Neuronal stem cell (in vitro differentiated cells): ENCODE measurements at regions not wholly inside any gene's neighbourhood (a gene's known extent, or its start where the extent isn't known, plus 50 kb on each side); places are given as distances from the start of the nearest gene placed in this dataset.
"Not testable (repeated sequence)": the region's sequence is repeated elsewhere in the genome, so short reads cannot be mapped to it uniquely, and the experiment has no call there.

Source experiments
- DNase-seq: peaks from one replicate; pipeline ENCODE4 v3.0.0-alpha.2; 2013; ENCODE audit warnings: low spot score
- H2AFZ ChIP-seq: one replicate; pipeline ENCODE4 v1.6.1; 2013; ENCODE audit warnings: mild to moderate bottlenecking, low read length, inconsistent platforms
- H2AK5ac ChIP-seq: 2 replicates; pipeline ENCODE4 v1.6.1; 2013; ENCODE audit warnings: low read depth, mild to moderate bottlenecking, inconsistent platforms, low read length, moderate library complexity, mixed read lengths
- H2BK120ac ChIP-seq: 2 replicates; pipeline ENCODE4 v1.6.1; 2013; ENCODE audit warnings: low read depth, mild to moderate bottlenecking, inconsistent platforms, low read length, moderate library complexity, mixed read lengths
- H2BK12ac ChIP-seq: one replicate; pipeline ENCODE4 v1.6.1; 2013; ENCODE audit warnings: low read length, inconsistent platforms
- H2BK15ac ChIP-seq: 2 replicates; pipeline ENCODE4 v1.6.1; 2013; ENCODE audit warnings: mild to moderate bottlenecking, low read length, inconsistent platforms, mixed read lengths
- H2BK5ac ChIP-seq: one replicate; pipeline ENCODE4 v1.6.1; 2013; ENCODE audit warnings: inconsistent platforms, mild to moderate bottlenecking, low read length, moderate library complexity
- H3K14ac ChIP-seq: one replicate; pipeline ENCODE4 v1.6.1; 2013; ENCODE audit warnings: low read length, inconsistent platforms
- H3K18ac ChIP-seq: 2 replicates; pipeline ENCODE4 v1.6.1; 2013; ENCODE audit warnings: low read length, inconsistent platforms
- H3K23ac ChIP-seq: 2 replicates; pipeline ENCODE4 v1.6.1; 2013; ENCODE audit warnings: low read depth, mild to moderate bottlenecking, mixed read lengths, low read length, inconsistent platforms; ENCODE audit not compliant: poor library complexity
- H3K27ac ChIP-seq: replicated peaks from 3 replicates; pipeline ENCODE4 v1.5.1; 2013; ENCODE audit warnings: low read length, inconsistent platforms
- H3K27me3 ChIP-seq, 3 experiments: 2 replicates each; pipeline ENCODE4 v1.6.1; 2013; ENCODE audit warnings: low read length in 3 of 3, mild to moderate bottlenecking in 2 of 3, inconsistent platforms in 1 of 3, low read depth in 1 of 3, mixed read lengths in 1 of 3, moderate library complexity in 1 of 3; ENCODE audit not compliant: control insufficient read depth in 3 of 3, insufficient read depth in 3 of 3
- H3K36me3 ChIP-seq, 2 donors: replicated peaks in 1 of 2; 2 replicates each; pipeline ENCODE4 v1.6.1; 2013; ENCODE audit warnings: low read length in 2 of 2; ENCODE audit not compliant: control insufficient read depth in 2 of 2, insufficient read depth in 2 of 2
- H3K4ac ChIP-seq: 2 replicates; pipeline ENCODE4 v1.6.1; 2013; ENCODE audit warnings: inconsistent platforms, mild to moderate bottlenecking, low read length, moderate library complexity
- H3K4me1 ChIP-seq, 2 donors: 1 replicate in 1 of 2; 2 replicates in 1 of 2; pipeline ENCODE4 v1.6.1; 2013; ENCODE audit warnings: low read length in 2 of 2, low read depth in 1 of 2; ENCODE audit not compliant: control insufficient read depth in 2 of 2, insufficient read depth in 1 of 2
- H3K4me2 ChIP-seq: one replicate; pipeline ENCODE4 v1.6.1; 2013; ENCODE audit warnings: mild to moderate bottlenecking, low read length, inconsistent platforms; ENCODE audit not compliant: insufficient read depth, poor library complexity, severe bottlenecking
- H3K4me3 ChIP-seq, 2 donors: 2 replicates each; pipeline ENCODE4 v1.5.1; 2013; ENCODE audit warnings: low read length in 2 of 2, mild to moderate bottlenecking in 2 of 2, inconsistent platforms in 1 of 2, moderate library complexity in 1 of 2
- H3K79me1 ChIP-seq: one replicate; pipeline ENCODE4 v1.6.1; 2013; ENCODE audit warnings: low read depth, mild to moderate bottlenecking, inconsistent platforms, low read length, moderate library complexity
- H3K9ac ChIP-seq: one replicate; pipeline ENCODE4 v1.6.1; 2013; ENCODE audit warnings: mild to moderate bottlenecking, low read depth, low read length, inconsistent platforms; ENCODE audit not compliant: poor library complexity
- H3K9me3 ChIP-seq, 2 donors: replicated peaks in 1 of 2; 2 replicates each; pipeline versions ENCODE3 to v1.6.1; 2013; ENCODE audit warnings: low read length in 2 of 2, mild to moderate bottlenecking in 2 of 2, inconsistent platforms in 1 of 2, low read depth in 1 of 2, mixed read lengths in 1 of 2, moderate library complexity in 1 of 2; ENCODE audit not compliant: control insufficient read depth in 2 of 2, insufficient read depth in 1 of 2
- H4K8ac ChIP-seq: one replicate; pipeline ENCODE4 v1.6.1; 2013; ENCODE audit warnings: low read depth, mild to moderate bottlenecking, inconsistent platforms, low read length, moderate library complexity
- H4K91ac ChIP-seq: one replicate; pipeline ENCODE4 v1.6.1; 2013; ENCODE audit warnings: low read length, low read depth, mild to moderate bottlenecking, inconsistent platforms; ENCODE audit not compliant: poor library complexity
- WGBS, 2 donors: extraction: QIAGEN DNeasy Blood & Tissue Kit; methylation state at CpG; one replicate each; pipeline ENCODE4 v1.1.7; 2013; ENCODE audit warnings: missing lambda C conversion rate in 2 of 2, mixed read lengths in 1 of 2; ENCODE audit not compliant: insufficient read length in 2 of 2, insufficient replicate concordance in 1 of 2; ENCODE audit errors: extremely low coverage in 2 of 2; 5-methylcytosine and 5-hydroxymethylcytosine counted together

DNA sequence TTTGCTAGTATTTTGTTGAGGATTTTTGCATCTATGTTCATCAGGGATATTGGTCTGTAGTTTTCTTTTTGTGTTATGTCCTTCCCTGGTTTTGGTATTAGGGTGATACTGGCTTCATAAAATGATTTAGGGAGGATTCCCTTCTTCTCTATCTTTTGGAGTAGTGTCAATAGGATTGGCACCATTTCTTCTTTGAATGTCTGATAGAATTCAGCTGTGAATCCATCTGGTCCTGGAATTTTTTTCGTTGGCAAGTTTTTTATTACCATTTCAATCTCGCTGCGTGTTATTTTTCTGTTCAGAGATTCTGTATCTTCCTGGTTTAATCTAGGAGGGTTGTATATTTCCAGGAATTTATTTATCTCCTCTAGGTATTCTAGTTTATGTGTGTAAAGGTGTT lies 234.3 kb downstream of the OXSM start:
- not testable (repeated sequence) for H3K36me3 ChIP-seq, H3K23ac ChIP-seq, H3K4ac ChIP-seq, H3K79me1 ChIP-seq, H3K27me3 ChIP-seq, H3K9me3 ChIP-seq, H3K9ac ChIP-seq, H3K14ac ChIP-seq, H3K4me3 ChIP-seq, H4K91ac ChIP-seq, H3K18ac ChIP-seq, H3K4me2 ChIP-seq, H2BK120ac ChIP-seq, H4K8ac ChIP-seq, H2AFZ ChIP-seq, H2BK12ac ChIP-seq, H3K4me1 ChIP-seq, H2BK5ac ChIP-seq, H3K27ac ChIP-seq, H2AK5ac ChIP-seq, DNase-seq, H2BK15ac ChIP-seq
- no CpG with 5 or more reads among the region's 3 CpGs for WGBS, 2 donors

- Histone ChIP-seq H3K9ac (no peak overlapping the region), H3K27ac (no peak overlapping the region), H2BK12ac (no peak overlapping the region), H3K79me1 (no peaks in the 10 kb centered on the region), H3K27me3 (no peaks in the 10 kb centered on the region), H3K4ac (no peak overlapping the region), H3K4me2 (no peak overlapping the region), H3K23ac (no peak overlapping the region), H2AFZ (no peak overlapping the region), H2BK5ac (no peak overlapping the region), H2BK15ac (no peak overlapping the region), H4K8ac (no peak overlapping the region), H3K36me3 (no peaks in the 10 kb centered on the region), H2BK120ac (no peak overlapping the region), H4K91ac (no peak overlapping the region), H3K9me3 (no peaks in the 10 kb centered on the region), H3K14ac (no peak overlapping the region), H3K18ac (no peak overlapping the region), H3K4me1 (no peaks in the 10 kb centered on the region), H3K4me3 (no peak overlapping the region), H2AK5ac (no peak overlapping the region)
- DNase-seq = no peak
- no CpG with 5 or more reads among the region's 2 CpGs for WGBS, 2 donors
These were observed 239.4 kb downstream of the OXSM start for GRCh38 chr3:26029321-26029720.

GRCh38 chr3:26042126-26042525 lies 252.2 kb downstream of the OXSM start:
- H2BK15ac ChIP-seq, H4K8ac ChIP-seq: not testable (repeated sequence)

DNA sequence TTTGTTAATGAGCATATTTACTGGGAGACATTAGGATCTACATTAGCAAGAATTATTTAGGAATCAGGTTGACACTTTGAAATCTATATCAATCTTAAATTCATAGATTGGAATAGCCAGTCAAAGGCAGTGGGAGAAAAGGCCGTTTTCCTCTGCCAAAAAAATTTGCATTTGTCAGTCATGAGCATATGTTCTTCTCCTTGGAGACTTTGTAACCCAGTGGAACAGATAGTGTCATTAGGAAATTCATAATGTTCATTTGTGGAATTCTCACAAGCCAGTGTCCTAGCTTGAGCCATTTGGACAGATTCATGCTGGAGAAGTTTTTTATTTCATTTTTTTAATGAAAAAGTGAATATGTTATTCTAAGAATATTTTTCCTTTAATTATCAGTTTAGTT lies 260.1 kb downstream of the OXSM start:
- Histone ChIP-seq H3K4me2 (no peak overlapping the region), H2AK5ac (no peak overlapping the region), H3K27ac (no peak overlapping the region), H3K14ac (no peak overlapping the region), H4K8ac (no peak overlapping the region), H2AFZ (no peak overlapping the region), H3K4me3 (no peak overlapping the region), H2BK5ac (no peak overlapping the region), H3K4me1 (no peaks in the 10 kb centered on the region), H3K4ac (no peak overlapping the region), H3K9me3 (no peaks in the 10 kb centered on the region), H2BK15ac (no peak overlapping the region), H3K18ac (no peak overlapping the region), H3K79me1 (no peaks in the 10 kb centered on the region), H4K91ac (no peak overlapping the region), H3K23ac (no peak overlapping the region), H3K36me3 (no peaks in the 10 kb centered on the region), H3K27me3 (no peaks in the 10 kb centered on the region), H2BK120ac (no peak overlapping the region), H2BK12ac (no peak overlapping the region), H3K9ac (no peak overlapping the region)
- no CpG with 5 or more reads among the region's 1 CpG for WGBS, 2 donors
- no peak for DNase-seq

More at GRCh38 chr3:26042126-26042525, 252.2 kb downstream of the OXSM start:
- not testable (repeated sequence) for H3K27me3 ChIP-seq, H3K27ac ChIP-seq, H3K4me1 ChIP-seq, H3K4ac ChIP-seq, H3K36me3 ChIP-seq, H2BK12ac ChIP-seq, H2BK5ac ChIP-seq, H4K91ac ChIP-seq, H3K4me2 ChIP-seq, H2BK120ac ChIP-seq, H3K4me3 ChIP-seq, H3K79me1 ChIP-seq, H3K18ac ChIP-seq, H3K9me3 ChIP-seq, H2AK5ac ChIP-seq, DNase-seq, H3K23ac ChIP-seq, H2AFZ ChIP-seq, H3K9ac ChIP-seq, H3K14ac ChIP-seq
- no CpG with 5 or more reads among the region's 12 CpGs for WGBS, 2 donors
